Left lung (tissue), 4 donors: ENCODE measurements at regions not wholly inside any gene's neighbourhood (a gene's known extent, or its start where the extent isn't known, plus 50 kb on each side); places are given as distances from the start of the nearest gene placed in this dataset.
"Not testable (repeated sequence)": the region's sequence is repeated elsewhere in the genome, so short reads cannot be mapped to it uniquely, and the experiment has no call there.

Source experiments
- ATAC-seq: fragments of 200-7000 bp; cut with Tn5 transposase; one replicate; pipeline ENCODE4 v1.9.1; 2020; ENCODE audit warnings: moderate library complexity
- DNase-seq, 4 donors: peaks; one replicate each; pipeline ENCODE4 v3.0.0-alpha.2; 2013 to 2020
- H3K27ac ChIP-seq, 2 donors: fragments of 200-600 bp; sonication (generic) in 1 of 2; one replicate each; pipeline versions ENCODE4 v1.5.0 to v1.8.0; 2020 to 2021
- H3K27me3 ChIP-seq, 2 donors: fragments of 200-600 bp; sonication (generic) in 1 of 2; one replicate each; pipeline versions ENCODE4 v1.5.0 to v1.8.0; 2020 to 2021
- H3K36me3 ChIP-seq, 2 donors: fragments of 200-600 bp; sonication (generic) in 1 of 2; one replicate each; pipeline versions ENCODE4 v1.5.0 to v1.8.0; 2020 to 2021
- H3K4me1 ChIP-seq, 2 donors: fragments of 200-600 bp; one replicate each; pipeline ENCODE4 v1.8.0; 2021
- H3K4me3 ChIP-seq, 2 donors: fragments of 200-600 bp; sonication (generic) in 1 of 2; one replicate each; pipeline versions ENCODE4 v1.5.0 to v1.8.0; 2020 to 2021; ENCODE audit warnings: mild to moderate bottlenecking in 1 of 2
- H3K9me3 ChIP-seq, 2 donors: fragments of 200-600 bp; sonication (generic) in 1 of 2; one replicate each; pipeline versions ENCODE4 v1.5.0 to v1.8.0; 2020 to 2021
- CTCF ChIP-seq, 2 donors: fragments of 200-600 bp; sonication (generic) in 1 of 2; IDR thresholded peaks; one replicate each; pipeline versions ENCODE4 v1.5.0 to v1.8.0; 2021; ENCODE audit warnings: antibody characterized with exemption in 2 of 2
- intact Hi-C, 2 donors: fragments of 100-400 bp; cut with DNase I; formaldehyde crosslinking; loops; one replicate each; pipeline versions ENCODE4 v1.11.2 to v1.14.2; 2022
- donor health status: DM: no; HTN: yes; CAD: no.
- donor health status: DM: no; HTN: no; CAD: no.

- intact Hi-C loops, H3K4me3 ChIP-seq, H3K27ac ChIP-seq, H3K27me3 ChIP-seq, ATAC-seq, H3K9me3 ChIP-seq, H3K4me1 ChIP-seq: not testable (repeated sequence)
- DNase-seq = peak in 1 of 4 donors; percentile 86
- H3K36me3 ChIP-seq = peaks cover 0 to 41% of the 10 kb centered on the region in 2 donors
Observed at GRCh38 chr5:21495235-21495634, 1357.9 kb downstream of the CDH12 start.

- H3K27me3 ChIP-seq, H3K4me1 ChIP-seq, H3K27ac ChIP-seq, H3K4me3 ChIP-seq, ATAC-seq, H3K9me3 ChIP-seq, intact Hi-C loops: not testable (repeated sequence)
- H3K36me3 ChIP-seq = peaks cover 0 to 41% of the 10 kb centered on the region in 2 donors
- peak in 1 of 4 donors; percentile 86 for DNase-seq
Observed at GRCh38 chr5:21494033-21494432, 1359.1 kb downstream of the CDH12 start.

GRCh38 chr5:21491182-21491581, 1362.0 kb downstream of the CDH12 start:
- ATAC-seq, H3K27ac ChIP-seq, H3K4me1 ChIP-seq, intact Hi-C loops, H3K9me3 ChIP-seq, H3K27me3 ChIP-seq, H3K4me3 ChIP-seq: not testable (repeated sequence)
- peak in 1 of 4 donors; percentile 44 for DNase-seq
- peaks cover 0 to 24% of the 10 kb centered on the region in 2 donors for H3K36me3 ChIP-seq

DNA sequence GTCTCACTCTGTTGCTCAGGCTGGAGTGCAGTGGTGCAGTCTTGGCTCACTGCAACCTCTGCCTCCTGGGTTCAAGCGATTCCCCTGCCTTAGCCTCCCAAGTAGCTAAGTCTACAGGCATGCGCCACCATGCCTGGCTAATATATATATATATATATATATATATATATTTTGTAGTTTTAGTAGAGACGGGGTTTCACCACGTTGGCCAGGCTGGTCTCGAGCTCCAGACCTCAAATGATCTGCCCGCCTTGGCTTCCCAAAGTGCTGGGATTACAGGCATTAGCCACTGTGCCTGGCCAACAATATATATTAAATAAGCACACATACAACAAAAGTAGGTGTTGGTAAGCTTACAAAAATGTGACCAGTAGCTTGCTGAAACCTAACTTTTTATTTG, 1364.3 kb downstream of the CDH12 start:
- H3K27ac ChIP-seq, H3K27me3 ChIP-seq, H3K4me3 ChIP-seq, H3K4me1 ChIP-seq, DNase-seq, H3K9me3 ChIP-seq, ATAC-seq, intact Hi-C loops: not testable (repeated sequence)
- peaks cover 0 to 23% of the 10 kb centered on the region in 2 donors for H3K36me3 ChIP-seq

GRCh38 chr5:21485458-21486000, 1367.6 kb downstream of the CDH12 start:
- H3K27ac ChIP-seq, H3K4me3 ChIP-seq, H3K27me3 ChIP-seq, H3K4me1 ChIP-seq, H3K9me3 ChIP-seq, intact Hi-C loops, ATAC-seq: not testable (repeated sequence)
- DNase-seq = peak in 1 of 4 donors; percentile 83
- peaks cover 0 to 34% of the 10 kb centered on the region in 2 donors for H3K36me3 ChIP-seq
- peak in 1 of 2 donors; percentile 19 for TF ChIP-seq CTCF (IDR thresholded peaks at IDR 0.05)

DNA sequence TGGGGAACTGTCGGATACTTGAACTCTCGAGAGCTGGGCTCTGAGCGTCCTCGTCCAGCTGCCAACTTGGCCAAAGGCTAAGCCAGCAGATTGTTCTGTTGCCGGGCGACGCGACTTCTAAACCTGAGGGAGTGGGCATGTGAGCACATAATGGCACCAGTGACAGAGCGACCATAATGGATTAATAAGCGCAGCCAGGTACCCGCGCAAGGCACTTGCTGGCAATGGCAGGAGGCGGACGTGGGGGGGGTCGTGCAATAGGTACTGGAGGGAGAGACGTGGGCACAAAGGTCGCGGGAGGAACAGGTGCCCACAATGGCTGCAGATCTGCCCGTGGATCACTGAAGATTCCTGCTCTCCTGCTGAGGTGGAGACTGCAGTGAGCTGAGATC, 1368.7 kb downstream of the CDH12 start:
- H3K27me3 ChIP-seq, H3K27ac ChIP-seq, H3K9me3 ChIP-seq, intact Hi-C loops, ATAC-seq, H3K4me1 ChIP-seq, H3K4me3 ChIP-seq: not testable (repeated sequence)
- DNase-seq = peak in 1 of 4 donors; percentile 85
- peaks cover 0 to 34% of the 10 kb centered on the region in 2 donors for H3K36me3 ChIP-seq

GRCh38 chr5:21483790-21484497, 1369.2 kb downstream of the CDH12 start:
- H3K27ac ChIP-seq, intact Hi-C loops, H3K9me3 ChIP-seq, H3K27me3 ChIP-seq, H3K4me1 ChIP-seq, ATAC-seq, H3K4me3 ChIP-seq: not testable (repeated sequence)
- peaks cover 0 to 39% of the 10 kb centered on the region in 2 donors for H3K36me3 ChIP-seq
- DNase-seq = peak in 1 of 4 donors; percentile 83

DNA sequence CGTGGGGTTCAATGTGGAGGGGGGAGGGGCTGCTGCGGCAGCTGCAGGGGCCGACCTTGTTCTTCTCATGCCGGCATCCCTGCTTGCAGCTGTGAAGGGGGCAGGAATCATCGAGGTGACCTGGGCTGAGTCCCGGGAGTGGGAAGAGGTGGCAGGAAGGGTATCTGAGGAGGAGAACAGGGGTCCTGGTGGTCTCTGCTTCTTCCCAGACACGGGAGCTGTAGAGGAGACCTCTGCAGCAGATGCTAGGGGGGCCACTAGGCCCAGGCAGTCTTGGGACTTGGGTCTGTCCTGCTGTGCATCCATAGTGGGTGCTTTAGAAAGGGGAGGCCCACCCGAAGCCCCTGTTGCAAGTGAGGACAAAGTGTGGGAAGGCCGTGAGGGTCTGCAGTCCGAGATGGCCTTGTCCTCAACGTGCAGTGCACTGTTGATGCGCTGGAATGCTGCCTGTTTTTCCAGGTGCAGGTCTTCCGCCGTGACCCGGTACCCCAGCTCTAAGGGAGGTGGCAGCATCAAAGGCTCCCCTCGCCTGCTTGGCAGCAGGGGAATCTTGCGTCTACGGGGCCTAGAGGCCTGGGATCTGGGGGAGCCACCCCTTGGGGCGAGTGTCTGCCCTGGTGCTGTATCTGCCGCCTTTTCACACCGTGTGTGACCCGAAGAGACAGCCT, 1370.0 kb downstream of the CDH12 start:
- H3K36me3 ChIP-seq = peaks cover 0 to 42% of the 10 kb centered on the region in 2 donors
- H3K4me3 ChIP-seq, intact Hi-C loops, H3K9me3 ChIP-seq, ATAC-seq, H3K27ac ChIP-seq, H3K4me1 ChIP-seq, H3K27me3 ChIP-seq: not testable (repeated sequence)
- peak in 1 of 4 donors; percentile 89 for DNase-seq

GRCh38 chr5:21482522-21482921, 1370.6 kb downstream of the CDH12 start:
- H3K4me3 ChIP-seq, H3K27me3 ChIP-seq, H3K9me3 ChIP-seq, intact Hi-C loops, ATAC-seq, H3K27ac ChIP-seq, H3K4me1 ChIP-seq: not testable (repeated sequence)
- peaks cover 0 to 42% of the 10 kb centered on the region in 2 donors for H3K36me3 ChIP-seq
- DNase-seq = peak in 1 of 4 donors; percentile 86

- H3K4me1 ChIP-seq, H3K27me3 ChIP-seq, H3K9me3 ChIP-seq, H3K27ac ChIP-seq, H3K4me3 ChIP-seq, ATAC-seq, intact Hi-C loops: not testable (repeated sequence)
- peaks cover 0 to 42% of the 10 kb centered on the region in 2 donors for H3K36me3 ChIP-seq
- peak in 1 of 4 donors; percentile 87 for DNase-seq
Observed at GRCh38 chr5:21481320-21482270, 1371.5 kb downstream of the CDH12 start.

GRCh38 chr5:21480054-21480453, 1373.1 kb downstream of the CDH12 start:
- ATAC-seq, H3K27me3 ChIP-seq, H3K9me3 ChIP-seq, H3K27ac ChIP-seq, H3K4me3 ChIP-seq, intact Hi-C loops, DNase-seq, H3K4me1 ChIP-seq: not testable (repeated sequence)
- H3K36me3 ChIP-seq = peaks cover 0 to 42% of the 10 kb centered on the region in 2 donors
